ENCODE measurements at regions not wholly inside any gene's neighbourhood (a gene's known extent, or its start where the extent isn't known, plus 50 kb on each side); places are given as distances from the start of the nearest gene placed in this dataset.
A peak's percentile ranks its signal among the peaks of the same experiment; 100 is the strongest.
"Not testable (repeated sequence)": the region's sequence is repeated elsewhere in the genome, so short reads cannot be mapped to it uniquely, and the experiment has no call there.

- not testable (repeated sequence) for H2BK5ac ChIP-seq (ENCODE audit: low read depth, low read length, poor library complexity); H2AFZ ChIP-seq (ENCODE audit: insufficient read depth, low read length, poor library complexity); H3K18ac ChIP-seq (ENCODE audit: low read length); H3K9ac ChIP-seq (ENCODE audit: low read length); H3K36me3 ChIP-seq (ENCODE audit: control insufficient read depth in 1 of 2, insufficient read depth in 2 of 2, low read length in 2 of 2); H2AK5ac ChIP-seq (ENCODE audit: low read length); DNase-seq; H3K4me3 ChIP-seq (ENCODE audit: low read depth, low read length); H3K14ac ChIP-seq (ENCODE audit: low read length); H4K8ac ChIP-seq (ENCODE audit: low read depth, low read length); H2BK12ac ChIP-seq (ENCODE audit: low read length); H3K4me1 ChIP-seq (ENCODE audit: control insufficient read depth in 1 of 2, insufficient read depth in 2 of 2, low read length in 2 of 2); H3K4ac ChIP-seq (ENCODE audit: low read depth, low read length); H3K23ac ChIP-seq (ENCODE audit: low read length); H3K79me2 ChIP-seq (ENCODE audit: control insufficient read depth, insufficient read depth, low read length, poor library complexity); H3K4me2 ChIP-seq (ENCODE audit: low read length); H2BK120ac ChIP-seq (ENCODE audit: insufficient read depth, low read length, poor library complexity); H3K9me3 ChIP-seq (ENCODE audit: insufficient read depth, low read depth, low read length); H4K91ac ChIP-seq (ENCODE audit: low read depth, low read length); H3K79me1 ChIP-seq (ENCODE audit: low read length); H3K27me3 ChIP-seq (ENCODE audit: insufficient read depth, low read length); H3K27ac ChIP-seq (ENCODE audit: low read depth, low read length); H4K12ac ChIP-seq (ENCODE audit: low read depth, low read length)
- no CpG with 5 or more reads among the region's 3 CpGs for WGBS (ENCODE audit: extremely low coverage, insufficient coverage, insufficient read length)
These were observed 401.3 kb upstream of the NR5A2 start for GRCh38 chr1:199626228-199626627.

GRCh38 chr1:199629624-199630023, 397.9 kb upstream of the NR5A2 start:
- H3K4ac ChIP-seq (ENCODE audit: low read depth, low read length) = no peak overlapping the region
- H2BK5ac ChIP-seq (ENCODE audit: low read depth, low read length, poor library complexity) = no peak overlapping the region
- no peak overlapping the region for H4K91ac ChIP-seq (ENCODE audit: low read depth, low read length)
- no peak overlapping the region for H3K23ac ChIP-seq (ENCODE audit: low read length)
- no peak overlapping the region for H3K18ac ChIP-seq (ENCODE audit: low read length)
- no peaks in the 10 kb centered on the region for H3K79me2 ChIP-seq (ENCODE audit: control insufficient read depth, insufficient read depth, low read length, poor library complexity)
- no peaks in the 10 kb centered on the region for H3K27me3 ChIP-seq (ENCODE audit: insufficient read depth, low read length)
- H2AK5ac ChIP-seq (ENCODE audit: low read length) = no peak overlapping the region
- no CpG with 5 or more reads among the region's 4 CpGs for WGBS (ENCODE audit: extremely low coverage, insufficient coverage, insufficient read length)
- H4K8ac ChIP-seq (ENCODE audit: low read depth, low read length) = no peak overlapping the region
- H3K79me1 ChIP-seq (ENCODE audit: low read length) = no peaks in the 10 kb centered on the region
- H3K36me3 ChIP-seq (ENCODE audit: control insufficient read depth in 1 of 2, insufficient read depth in 2 of 2, low read length in 2 of 2) = no peaks in the 10 kb centered on the region
- H3K4me1 ChIP-seq (ENCODE audit: control insufficient read depth in 1 of 2, insufficient read depth in 2 of 2, low read length in 2 of 2) = no peaks in the 10 kb centered on the region
- no peak overlapping the region for H2AFZ ChIP-seq (ENCODE audit: insufficient read depth, low read length, poor library complexity)
- H2BK120ac ChIP-seq (ENCODE audit: insufficient read depth, low read length, poor library complexity) = no peak overlapping the region
- peaks cover 4% of the 10 kb centered on the region for H3K9me3 ChIP-seq (ENCODE audit: insufficient read depth, low read depth, low read length)
- H2BK12ac ChIP-seq (ENCODE audit: low read length) = no peak overlapping the region
- DNase-seq = no peak
- no peak overlapping the region for H3K9ac ChIP-seq (ENCODE audit: low read length)
- H3K4me3 ChIP-seq (ENCODE audit: low read depth, low read length) = no peak overlapping the region
- H3K14ac ChIP-seq (ENCODE audit: low read length) = no peak overlapping the region
- H4K12ac ChIP-seq (ENCODE audit: low read depth, low read length) = no peak overlapping the region
- no peak overlapping the region for H3K4me2 ChIP-seq (ENCODE audit: low read length)
- H3K27ac ChIP-seq (ENCODE audit: low read depth, low read length) = no peak overlapping the region

- no CpG with 5 or more reads among the region's 1 CpG for WGBS (ENCODE audit: extremely low coverage, insufficient coverage, insufficient read length)
- H3K23ac ChIP-seq (ENCODE audit: low read length) = no peak overlapping the region
- no peaks in the 10 kb centered on the region for H3K4me1 ChIP-seq (ENCODE audit: control insufficient read depth in 1 of 2, insufficient read depth in 2 of 2, low read length in 2 of 2)
- no peak overlapping the region for H2AFZ ChIP-seq (ENCODE audit: insufficient read depth, low read length, poor library complexity)
- H3K4me3 ChIP-seq (ENCODE audit: low read depth, low read length) = no peak overlapping the region
- no peaks in the 10 kb centered on the region for H3K27me3 ChIP-seq (ENCODE audit: insufficient read depth, low read length)
- no peak overlapping the region for H3K4me2 ChIP-seq (ENCODE audit: low read length)
- no peaks in the 10 kb centered on the region for H3K36me3 ChIP-seq (ENCODE audit: control insufficient read depth in 1 of 2, insufficient read depth in 2 of 2, low read length in 2 of 2)
- H2BK5ac ChIP-seq (ENCODE audit: low read depth, low read length, poor library complexity) = no peak overlapping the region
- no peak overlapping the region for H3K18ac ChIP-seq (ENCODE audit: low read length)
- H2BK120ac ChIP-seq (ENCODE audit: insufficient read depth, low read length, poor library complexity) = no peak overlapping the region
- no peak overlapping the region for H4K8ac ChIP-seq (ENCODE audit: low read depth, low read length)
- no peak overlapping the region for H3K9ac ChIP-seq (ENCODE audit: low read length)
- no peak overlapping the region for H3K27ac ChIP-seq (ENCODE audit: low read depth, low read length)
- H2AK5ac ChIP-seq (ENCODE audit: low read length) = no peak overlapping the region
- H4K91ac ChIP-seq (ENCODE audit: low read depth, low read length) = no peak overlapping the region
- no peaks in the 10 kb centered on the region for H3K9me3 ChIP-seq (ENCODE audit: insufficient read depth, low read depth, low read length)
- H3K79me2 ChIP-seq (ENCODE audit: control insufficient read depth, insufficient read depth, low read length, poor library complexity) = no peaks in the 10 kb centered on the region
- no peak overlapping the region for H3K14ac ChIP-seq (ENCODE audit: low read length)
- no peaks in the 10 kb centered on the region for H3K79me1 ChIP-seq (ENCODE audit: low read length)
- DNase-seq = no peak
- H3K4ac ChIP-seq (ENCODE audit: low read depth, low read length) = no peak overlapping the region
- H4K12ac ChIP-seq (ENCODE audit: low read depth, low read length) = no peak overlapping the region
- H2BK12ac ChIP-seq (ENCODE audit: low read length) = no peak overlapping the region
These were observed 388.1 kb upstream of the NR5A2 start for GRCh38 chr1:199639453-199639852.

GRCh38 chr1:199641531-199641930, 386.0 kb upstream of the NR5A2 start:
- Histone ChIP-seq H3K36me3 (ENCODE audit: control insufficient read depth in 1 of 2, insufficient read depth in 2 of 2, low read length in 2 of 2) (no peaks in the 10 kb centered on the region), H2BK5ac (ENCODE audit: low read depth, low read length, poor library complexity) (no peak overlapping the region), H4K12ac (ENCODE audit: low read depth, low read length) (no peak overlapping the region), H3K27ac (ENCODE audit: low read depth, low read length) (no peak overlapping the region), H3K79me1 (ENCODE audit: low read length) (no peaks in the 10 kb centered on the region), H2AFZ (ENCODE audit: insufficient read depth, low read length, poor library complexity) (peak overlapping the region; percentile 28), H3K23ac (ENCODE audit: low read length) (no peak overlapping the region), H3K9me3 (ENCODE audit: insufficient read depth, low read depth, low read length) (no peaks in the 10 kb centered on the region), H3K27me3 (ENCODE audit: insufficient read depth, low read length) (no peaks in the 10 kb centered on the region), H3K4me2 (ENCODE audit: low read length) (no peak overlapping the region), H3K14ac (ENCODE audit: low read length) (no peak overlapping the region), H3K4me3 (ENCODE audit: low read depth, low read length) (no peak overlapping the region), H4K91ac (ENCODE audit: low read depth, low read length) (no peak overlapping the region), H4K8ac (ENCODE audit: low read depth, low read length) (no peak overlapping the region), H3K9ac (ENCODE audit: low read length) (no peak overlapping the region), H3K4ac (ENCODE audit: low read depth, low read length) (no peak overlapping the region), H2AK5ac (ENCODE audit: low read length) (no peak overlapping the region), H3K79me2 (ENCODE audit: control insufficient read depth, insufficient read depth, low read length, poor library complexity) (no peaks in the 10 kb centered on the region), H2BK120ac (ENCODE audit: insufficient read depth, low read length, poor library complexity) (no peak overlapping the region), H3K18ac (ENCODE audit: low read length) (no peak overlapping the region), H2BK12ac (ENCODE audit: low read length) (no peak overlapping the region), H3K4me1 (ENCODE audit: control insufficient read depth in 1 of 2, insufficient read depth in 2 of 2, low read length in 2 of 2) (no peaks in the 10 kb centered on the region)
- no peak for DNase-seq
- no CpG with 5 or more reads among the region's 3 CpGs for WGBS (ENCODE audit: extremely low coverage, insufficient coverage, insufficient read length)

Measured in trophoblast cell (in vitro differentiated cells and primary cell).